IPS-15b (cell line): ENCODE measurements at regions not wholly inside any gene's neighbourhood (a gene's known extent, or its start where the extent isn't known, plus 50 kb on each side); places are given as distances from the start of the nearest gene placed in this dataset.
"Not testable (repeated sequence)": the region's sequence is repeated elsewhere in the genome, so short reads cannot be mapped to it uniquely, and the experiment has no call there.

Experiments
- H3K27me3 ChIP-seq: one replicate; pipeline ENCODE4 v1.6.1; 2013; ENCODE audit warnings: low read length; ENCODE audit not compliant: control insufficient read depth, insufficient read depth
- H3K36me3 ChIP-seq: one replicate; pipeline ENCODE4 v1.6.1; 2013; ENCODE audit warnings: low read length; ENCODE audit not compliant: control insufficient read depth, insufficient read depth
- H3K4me1 ChIP-seq: one replicate; pipeline ENCODE4 v1.6.1; 2013; ENCODE audit warnings: mild to moderate bottlenecking, low read length; ENCODE audit not compliant: control insufficient read depth, insufficient read depth
- H3K4me3 ChIP-seq: one replicate; pipeline ENCODE4 v1.5.1; 2013; ENCODE audit warnings: low read depth, low read length
- H3K9ac ChIP-seq: one replicate; pipeline ENCODE4 v1.6.1; 2013; ENCODE audit warnings: low read depth, mild to moderate bottlenecking, low read length
- H3K9me3 ChIP-seq: one replicate; pipeline ENCODE4 v1.6.1; 2013; ENCODE audit warnings: mild to moderate bottlenecking, low read length; ENCODE audit not compliant: control insufficient read depth, insufficient read depth

DNA sequence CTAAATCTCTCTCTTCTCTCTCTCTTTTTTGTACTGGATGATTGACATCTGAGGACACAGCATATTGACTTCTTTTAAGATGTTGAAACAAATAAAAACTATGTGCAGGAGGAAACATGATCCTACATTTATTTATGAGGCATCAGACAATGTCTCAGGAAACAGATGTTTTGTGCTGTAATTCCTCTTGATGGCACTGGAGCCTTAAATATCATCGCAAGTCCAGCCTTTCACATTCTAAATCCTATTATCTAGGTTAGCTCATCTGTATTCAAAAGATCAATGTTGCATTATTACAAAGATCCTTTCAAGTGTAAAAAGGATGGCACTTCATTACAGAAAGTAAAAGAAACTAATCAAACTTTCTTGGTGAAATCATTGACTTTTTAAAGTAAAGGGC lies 63.9 kb downstream of the MAT2B start:
- Histone ChIP-seq H3K27me3 (peaks cover 27% of the 10 kb centered on the region), H3K4me3 (no peak overlapping the region)

GRCh38 chr5:163571744-163572143 lies 66.3 kb downstream of the MAT2B start:
- H3K4me3 ChIP-seq = no peak overlapping the region
- no peaks in the 10 kb centered on the region for H3K36me3 ChIP-seq
- H3K9me3 ChIP-seq = no peaks in the 10 kb centered on the region
- H3K4me1 ChIP-seq = peaks cover 4% of the 10 kb centered on the region
- H3K27me3 ChIP-seq = peaks cover 15% of the 10 kb centered on the region
- H3K9ac ChIP-seq = no peak overlapping the region

More for the DNA sequence above, 63.9 kb downstream of the MAT2B start:
- Histone ChIP-seq H3K36me3 (no peaks in the 10 kb centered on the region), H3K4me1 (peaks cover 16% of the 10 kb centered on the region), H3K9me3 (no peaks in the 10 kb centered on the region), H3K9ac (no peak overlapping the region)

- H3K4me1 ChIP-seq = no peaks in the 10 kb centered on the region
- H3K27me3 ChIP-seq = no peaks in the 10 kb centered on the region
- H3K9me3 ChIP-seq = no peaks in the 10 kb centered on the region
- H3K4me3 ChIP-seq = no peak overlapping the region
- no peak overlapping the region for H3K9ac ChIP-seq
- H3K36me3 ChIP-seq = no peaks in the 10 kb centered on the region
Measured at GRCh38 chr5:163574472-163575440, 69.3 kb downstream of the MAT2B start.

DNA sequence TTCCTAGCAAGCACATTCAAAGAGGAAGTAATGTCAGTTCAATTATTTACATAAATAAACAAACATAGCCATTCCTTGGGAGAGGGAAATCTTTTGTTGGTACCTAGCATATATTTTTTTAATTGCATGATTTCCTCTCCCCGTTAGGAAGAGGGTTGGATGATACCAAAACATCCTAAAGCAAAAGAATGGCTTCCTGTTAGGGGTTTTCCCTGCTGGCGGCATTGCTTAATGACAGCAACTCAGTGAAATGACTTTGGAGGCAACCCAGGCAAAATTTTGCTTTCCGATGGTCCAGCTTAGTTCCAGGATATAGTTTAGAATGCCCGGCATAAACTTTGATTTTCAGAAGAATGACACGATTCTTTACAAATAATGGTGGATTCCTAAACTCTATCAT lies 73.2 kb downstream of the MAT2B start:
- Histone ChIP-seq H3K36me3 (no peaks in the 10 kb centered on the region), H3K9me3 (no peaks in the 10 kb centered on the region), H3K4me1 (no peaks in the 10 kb centered on the region), H3K4me3 (no peak overlapping the region), H3K27me3 (no peaks in the 10 kb centered on the region), H3K9ac (no peak overlapping the region)

- no peaks in the 10 kb centered on the region for H3K27me3 ChIP-seq
- no peaks in the 10 kb centered on the region for H3K4me1 ChIP-seq
- H3K36me3 ChIP-seq = no peaks in the 10 kb centered on the region
- no peaks in the 10 kb centered on the region for H3K9me3 ChIP-seq
- no peak overlapping the region for H3K9ac ChIP-seq
- no peak overlapping the region for H3K4me3 ChIP-seq
Measured at GRCh38 chr5:163579729-163580128, 74.3 kb downstream of the MAT2B start.

DNA sequence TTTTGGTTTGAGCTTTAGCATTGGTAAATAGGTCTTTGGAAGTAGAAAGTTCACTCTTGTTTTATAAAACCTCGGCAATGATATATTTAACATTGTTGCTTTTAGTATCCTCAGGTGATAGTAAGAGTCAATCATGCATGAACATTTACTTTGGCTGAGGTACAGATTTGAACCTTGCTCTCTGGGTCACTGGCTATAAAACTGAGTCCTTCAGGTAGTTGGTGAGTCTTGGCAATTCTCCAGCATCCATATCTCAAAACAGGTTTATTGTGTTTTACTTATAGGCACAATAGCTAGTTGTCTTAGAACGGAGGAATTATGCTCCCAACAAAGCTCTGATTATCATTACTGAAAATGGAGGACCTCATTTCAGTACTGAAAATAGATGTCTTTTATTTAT lies 75.1 kb downstream of the MAT2B start:
- Histone ChIP-seq H3K27me3 (no peaks in the 10 kb centered on the region), H3K36me3 (no peaks in the 10 kb centered on the region), H3K9me3 (no peaks in the 10 kb centered on the region)

GRCh38 chr5:163583491-163584153 lies 78.2 kb downstream of the MAT2B start:
- not testable (repeated sequence) for H3K27me3 ChIP-seq

More for the DNA sequence above, 75.1 kb downstream of the MAT2B start:
- Histone ChIP-seq H3K9ac (no peak overlapping the region), H3K4me1 (no peaks in the 10 kb centered on the region), H3K4me3 (no peak overlapping the region)

DNA sequence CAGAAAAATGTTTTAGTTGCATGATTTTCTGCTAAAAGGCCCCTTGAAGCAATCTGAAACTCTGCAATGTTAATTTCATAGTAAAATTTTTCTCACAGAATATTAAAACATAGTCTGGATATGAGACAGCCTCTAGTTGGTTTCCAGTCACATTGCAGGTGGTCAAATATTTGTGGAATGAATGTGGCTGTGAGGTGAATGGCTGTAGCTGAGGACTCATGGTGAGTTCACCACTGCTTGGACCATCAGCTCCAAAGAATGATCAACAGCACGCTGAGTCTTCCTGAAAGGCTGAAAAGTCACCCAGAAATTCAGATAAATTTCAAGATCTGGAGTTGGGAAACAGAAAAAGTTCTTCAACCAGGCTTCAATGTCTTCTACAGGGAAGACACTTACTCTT lies 79.8 kb downstream of the MAT2B start:
- no peaks in the 10 kb centered on the region for H3K4me1 ChIP-seq
- no peaks in the 10 kb centered on the region for H3K27me3 ChIP-seq
- no peaks in the 10 kb centered on the region for H3K9me3 ChIP-seq
- no peaks in the 10 kb centered on the region for H3K36me3 ChIP-seq
- H3K4me3 ChIP-seq = no peak overlapping the region
- H3K9ac ChIP-seq = no peak overlapping the region

More at GRCh38 chr5:163583491-163584153, 78.2 kb downstream of the MAT2B start:
- H3K4me3 ChIP-seq, H3K4me1 ChIP-seq, H3K9me3 ChIP-seq, H3K9ac ChIP-seq, H3K36me3 ChIP-seq: not testable (repeated sequence)

DNA sequence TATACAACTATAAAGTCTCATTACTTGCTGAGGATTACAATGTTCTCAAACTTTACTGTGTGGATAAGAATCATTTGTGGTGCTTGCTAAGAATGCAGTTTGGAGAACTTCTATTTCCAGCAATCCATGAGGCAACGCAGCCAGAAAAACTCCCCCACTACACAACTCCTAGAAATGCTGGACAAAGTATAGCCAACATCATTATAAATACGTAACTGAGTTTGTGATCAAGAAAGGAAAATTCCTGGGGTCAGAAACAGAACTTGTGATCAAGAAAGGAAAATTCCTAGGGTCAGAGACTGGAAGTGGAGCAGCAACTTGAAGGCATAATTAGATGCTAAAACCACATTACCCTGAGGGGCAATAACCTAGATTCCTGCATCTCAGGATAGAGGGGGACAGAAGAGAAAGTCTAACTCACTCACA lies 81.1 kb downstream of the MAT2B start:
- H3K9ac ChIP-seq = no peak overlapping the region
- no peaks in the 10 kb centered on the region for H3K4me1 ChIP-seq
- H3K36me3 ChIP-seq = no peaks in the 10 kb centered on the region
- H3K9me3 ChIP-seq = no peaks in the 10 kb centered on the region
- H3K27me3 ChIP-seq = no peaks in the 10 kb centered on the region
- no peak overlapping the region for H3K4me3 ChIP-seq

- H3K4me1 ChIP-seq = no peaks in the 10 kb centered on the region
- H3K27me3 ChIP-seq = no peaks in the 10 kb centered on the region
Measured at GRCh38 chr5:163594951-163595350, 89.5 kb downstream of the MAT2B start.

GRCh38 chr5:163595932-163596607 lies 90.7 kb downstream of the MAT2B start:
- Histone ChIP-seq H3K27me3 (no peaks in the 10 kb centered on the region), H3K36me3 (no peaks in the 10 kb centered on the region), H3K9me3 (no peaks in the 10 kb centered on the region), H3K9ac (no peak overlapping the region), H3K4me1 (no peaks in the 10 kb centered on the region), H3K4me3 (no peak overlapping the region)

More at GRCh38 chr5:163594951-163595350, 89.5 kb downstream of the MAT2B start:
- no peak overlapping the region for H3K9ac ChIP-seq
- H3K9me3 ChIP-seq = no peaks in the 10 kb centered on the region
- H3K36me3 ChIP-seq = no peaks in the 10 kb centered on the region
- H3K4me3 ChIP-seq = no peak overlapping the region
